ENCODE measurements at regions not wholly inside any gene's neighbourhood (a gene's known extent, or its start where the extent isn't known, plus 50 kb on each side); places are given as distances from the start of the nearest gene placed in this dataset.
"Not testable (repeated sequence)": the region's sequence is repeated elsewhere in the genome, so short reads cannot be mapped to it uniquely, and the experiment has no call there.

DNA sequence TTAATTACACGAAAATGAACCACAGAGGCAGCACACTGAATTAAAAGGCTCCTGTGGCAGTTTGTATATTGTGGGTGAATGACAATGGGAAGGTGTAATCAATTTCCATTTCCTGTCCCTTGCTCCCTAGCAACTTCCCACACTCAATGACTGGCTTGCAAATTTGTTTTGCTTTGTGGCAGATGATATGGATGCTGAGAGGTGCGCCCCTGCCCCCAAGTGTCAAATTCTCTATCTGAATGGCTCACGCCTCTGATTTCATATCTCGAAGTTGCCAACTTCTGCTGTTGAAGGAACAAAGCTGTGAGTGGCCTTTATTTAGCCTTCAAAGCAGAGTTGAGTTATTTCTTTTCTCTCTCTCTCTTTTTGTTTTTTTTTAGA is 86.0 kb downstream of the FOXD2 start:
- DNase-seq = no peak

DNA sequence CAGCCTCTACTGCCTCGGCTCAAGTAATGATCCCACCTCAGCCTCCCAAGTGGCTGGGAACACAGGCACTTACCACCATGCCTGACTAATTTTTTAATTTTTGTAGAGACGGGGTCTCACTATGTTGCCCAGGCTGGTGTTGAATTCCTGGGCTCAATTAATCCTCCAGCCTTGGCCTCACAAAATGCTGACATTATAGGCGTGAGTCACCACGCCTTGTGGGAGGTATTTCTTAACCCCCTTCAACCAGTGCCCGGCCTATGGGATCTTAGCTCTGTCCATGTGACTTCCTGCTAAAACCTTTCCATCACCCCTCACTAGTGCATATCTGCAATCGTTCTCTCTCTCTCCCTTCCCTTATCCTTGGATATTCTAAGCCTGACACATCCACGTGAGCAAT is 86.4 kb downstream of the FOXD2 start:
- no peak for DNase-seq

DNA sequence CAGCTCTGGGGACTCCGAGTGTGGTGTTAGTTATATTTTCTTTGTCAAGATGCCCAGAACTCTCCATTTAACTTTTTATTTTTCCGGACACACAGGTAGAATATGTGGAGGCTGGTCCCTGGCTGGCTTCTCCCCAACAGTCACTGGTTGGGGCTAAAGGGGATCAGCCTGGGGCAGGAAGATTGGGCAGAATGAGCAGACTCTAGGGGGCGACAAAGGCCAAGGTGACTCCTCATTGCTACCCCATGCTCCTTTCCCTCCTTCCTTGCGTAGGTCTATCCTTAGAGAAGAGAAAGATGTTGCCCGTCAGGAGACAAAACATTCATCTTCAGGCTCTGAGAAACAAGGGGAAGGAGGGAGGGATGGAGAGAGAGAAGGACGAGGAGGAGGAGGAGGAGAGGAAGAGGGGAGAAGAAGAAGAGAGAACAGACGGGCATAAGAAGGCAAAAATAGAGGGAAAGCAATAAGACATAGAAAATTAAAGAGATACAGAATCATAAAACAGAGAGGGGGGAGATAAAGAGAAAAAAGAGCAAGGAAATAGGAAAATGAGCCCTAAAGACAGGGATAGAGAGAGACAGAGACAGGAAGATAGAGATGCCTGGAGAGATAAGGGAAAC is 89.9 kb downstream of the FOXD2 start:
- no peak for DNase-seq

DNA sequence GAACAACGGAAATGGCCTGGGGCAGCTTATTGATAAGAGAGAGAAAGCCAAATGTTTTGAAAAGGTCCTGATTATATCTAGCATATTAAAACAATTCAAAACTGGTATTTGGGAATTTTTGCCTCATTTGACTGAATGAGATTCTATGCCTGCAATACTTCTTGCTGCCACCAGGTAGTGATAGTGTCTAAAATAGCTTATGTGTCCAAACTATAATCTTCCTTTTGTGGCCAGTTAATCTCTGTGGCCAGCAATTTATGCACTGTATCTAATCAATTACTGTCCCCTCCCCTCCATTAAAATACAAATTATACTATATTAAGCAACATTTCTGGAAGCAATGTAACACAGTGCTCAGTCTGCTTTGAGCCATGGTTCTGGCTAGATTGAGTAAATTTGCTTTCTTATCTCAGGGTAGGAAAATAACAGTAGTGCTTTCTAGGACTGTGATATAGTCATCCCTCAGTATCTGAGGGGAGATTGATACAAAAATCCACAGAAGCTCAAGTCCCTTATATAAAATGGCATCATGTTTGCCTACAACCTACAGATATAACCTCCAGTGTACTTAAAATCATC is 91.8 kb downstream of the FOXD2 start:
- no peak for DNase-seq

DNA sequence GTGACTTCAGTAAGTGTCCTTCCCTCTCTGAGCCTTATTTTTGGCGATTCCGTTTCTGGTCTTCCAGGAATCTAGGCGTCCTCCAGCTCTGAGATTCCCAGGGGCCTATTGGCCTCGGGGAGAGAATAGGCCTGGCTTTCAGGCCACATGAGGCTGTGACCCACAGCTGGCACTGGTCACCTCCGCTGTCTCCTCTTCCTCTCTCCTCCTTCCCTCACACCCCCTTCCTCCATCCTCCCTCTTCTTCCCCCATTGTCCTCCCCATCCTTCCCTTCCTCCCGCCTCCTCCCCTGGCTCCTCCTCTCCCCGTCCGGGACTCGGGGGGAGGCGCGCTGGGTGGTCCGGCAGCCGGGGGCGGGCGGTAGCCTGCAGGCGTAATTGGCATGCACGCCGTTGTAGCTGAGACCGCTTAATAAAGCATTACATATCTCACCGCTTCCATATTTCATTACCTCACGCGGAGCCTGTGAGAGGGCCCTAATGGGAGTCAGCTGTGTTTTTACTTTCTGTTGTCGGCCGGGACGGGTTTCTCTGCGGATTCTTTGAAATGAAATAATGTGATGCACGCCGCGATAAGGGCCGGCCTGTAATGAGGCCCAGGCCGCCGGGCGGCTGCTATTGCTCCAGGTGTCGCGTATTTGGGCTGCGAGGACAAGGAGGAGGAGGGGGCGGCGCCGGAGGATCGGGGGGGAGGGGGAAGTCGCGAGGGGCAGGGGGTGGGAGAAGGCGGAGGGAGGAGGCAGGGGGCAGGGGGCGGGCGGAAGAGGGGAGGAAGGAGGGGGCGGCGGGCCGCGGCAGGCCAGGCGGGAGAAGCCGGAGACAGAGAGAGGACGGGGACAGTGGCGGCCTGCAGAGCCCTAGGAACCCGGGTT is 95.3 kb downstream of the FOXD2 start:
- DNase-seq = no peak

DNA sequence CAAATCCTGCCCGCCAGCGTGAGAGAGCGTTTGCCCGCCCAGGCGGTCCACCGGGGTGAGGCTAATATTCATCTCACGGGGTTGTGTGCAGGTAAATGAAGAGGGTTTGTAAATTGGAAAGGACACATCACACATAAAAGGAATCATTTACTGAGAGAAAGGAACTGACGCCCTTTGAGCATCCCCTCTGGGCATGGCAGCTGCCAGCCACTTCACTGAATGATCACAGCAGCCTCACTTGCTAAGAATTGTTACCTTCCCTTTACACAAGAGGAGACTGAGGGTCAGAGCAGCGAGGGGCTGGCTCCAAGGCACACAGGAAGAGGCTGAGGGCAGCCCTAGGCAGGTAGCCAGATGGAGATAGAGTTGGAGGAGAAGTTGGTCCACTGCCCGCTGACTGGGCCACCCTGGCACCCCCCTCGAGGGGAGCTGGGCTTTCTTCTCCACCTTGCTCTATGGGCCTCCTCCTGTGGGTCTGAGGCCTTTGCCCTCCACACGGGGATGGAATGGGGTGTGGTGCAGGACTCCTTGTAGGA is 96.0 kb downstream of the FOXD2 start:
- DNase-seq = no peak

DNA sequence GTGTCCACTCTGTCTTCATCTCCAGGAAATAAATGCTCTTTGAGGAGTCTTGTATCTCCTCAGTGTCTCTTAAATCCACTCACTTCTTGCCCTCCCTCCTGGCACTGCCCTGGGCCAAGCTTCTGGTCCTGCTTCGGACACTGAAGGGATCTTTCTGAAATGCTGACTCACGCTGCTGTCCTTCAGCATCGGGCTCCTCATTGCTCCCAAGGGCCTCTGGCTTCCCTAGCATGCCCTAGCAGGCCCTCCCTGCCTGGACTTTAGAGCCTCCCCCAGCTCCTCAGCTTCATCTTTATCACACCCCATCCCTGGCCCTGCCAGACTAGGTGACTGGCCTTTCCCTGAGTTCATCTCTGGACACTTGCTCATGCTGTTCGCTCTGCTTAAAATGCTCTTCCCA is 96.6 kb downstream of the FOXD2 start:
- DNase-seq = no peak

DNA sequence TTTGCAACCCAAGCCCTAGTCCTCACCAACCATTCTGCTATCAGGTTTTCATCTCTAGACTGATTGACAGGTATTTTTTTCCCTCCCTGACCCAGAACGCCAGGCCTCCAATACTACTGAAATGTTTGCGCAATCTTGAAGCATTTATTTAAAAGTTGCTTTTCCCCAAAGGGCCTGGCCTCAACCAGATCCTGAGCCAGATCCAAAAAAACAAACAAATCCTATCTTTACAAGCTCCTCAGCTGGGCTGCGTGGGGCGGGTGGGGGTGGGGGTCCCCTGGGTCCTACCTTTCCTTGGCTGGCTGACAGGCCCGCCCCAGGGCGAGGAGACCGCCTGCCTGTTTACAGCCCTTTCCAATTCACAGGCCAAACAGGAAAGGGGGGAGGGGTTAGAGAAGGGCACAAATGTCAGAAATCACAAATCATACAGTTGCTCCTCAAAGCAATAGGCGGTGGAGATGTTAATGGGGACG is 98.8 kb downstream of the FOXD2 start:
- DNase-seq = no peak

DNA sequence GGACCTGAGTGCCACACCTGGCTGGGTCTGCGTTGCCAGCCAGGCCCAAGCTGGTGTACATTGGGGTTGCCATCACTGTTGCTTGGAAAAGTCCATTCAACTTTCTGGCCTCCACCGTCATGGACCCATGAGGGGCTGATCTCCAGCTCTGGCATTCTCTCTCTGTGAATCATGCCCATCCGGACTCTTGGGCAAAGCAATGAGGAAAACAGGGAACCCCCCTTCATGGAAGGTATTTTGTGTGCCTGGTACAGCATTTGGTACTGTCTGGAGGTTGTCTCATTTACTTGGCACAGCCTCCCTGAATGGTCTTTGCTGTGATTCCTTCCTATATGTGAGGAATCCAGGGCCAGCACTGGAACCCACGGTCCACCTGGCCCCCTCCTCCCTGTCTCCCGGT is 99.4 kb downstream of the FOXD2 start:
- DNase-seq = no peak

DNA sequence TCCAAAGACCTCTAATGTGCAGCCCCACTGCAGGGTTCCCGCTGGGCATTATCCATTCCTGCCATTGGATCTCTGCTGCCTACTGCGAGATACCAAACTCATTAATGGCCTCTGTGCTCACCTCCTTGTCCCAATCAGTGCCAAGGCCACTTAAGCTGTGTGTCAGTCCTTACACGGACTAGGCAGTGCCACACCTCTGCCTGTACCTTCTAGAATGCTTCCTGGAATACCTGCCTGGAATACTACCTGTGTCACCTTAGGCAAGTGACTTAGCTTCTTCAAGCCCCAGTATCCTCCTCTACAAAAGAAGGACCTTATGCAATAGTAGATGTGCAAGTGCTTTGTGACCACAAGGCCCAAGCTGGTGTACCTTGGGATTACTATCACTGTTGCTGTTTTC is 100.1 kb downstream of the FOXD2 start:
- DNase-seq = no peak

DNA sequence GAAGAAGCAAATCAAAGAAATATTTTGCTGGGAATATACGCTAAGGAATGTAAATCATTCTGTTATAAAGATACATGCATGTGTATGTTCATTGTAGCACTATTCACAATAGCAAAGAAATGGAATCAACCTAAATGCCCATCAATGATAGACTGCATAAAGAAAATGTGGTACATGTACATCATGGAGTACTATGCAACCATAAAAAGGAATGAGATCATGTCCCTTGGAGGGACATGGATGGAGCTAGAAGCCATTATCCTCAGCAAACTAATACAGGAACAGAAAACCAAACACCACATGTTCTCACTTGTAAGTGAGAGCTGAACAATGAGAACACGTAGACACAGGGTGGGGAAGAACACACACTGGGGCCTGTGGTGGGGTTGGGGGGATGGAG is 100.7 kb downstream of the FOXD2 start:
- DNase-seq = not testable (repeated sequence)

DNA sequence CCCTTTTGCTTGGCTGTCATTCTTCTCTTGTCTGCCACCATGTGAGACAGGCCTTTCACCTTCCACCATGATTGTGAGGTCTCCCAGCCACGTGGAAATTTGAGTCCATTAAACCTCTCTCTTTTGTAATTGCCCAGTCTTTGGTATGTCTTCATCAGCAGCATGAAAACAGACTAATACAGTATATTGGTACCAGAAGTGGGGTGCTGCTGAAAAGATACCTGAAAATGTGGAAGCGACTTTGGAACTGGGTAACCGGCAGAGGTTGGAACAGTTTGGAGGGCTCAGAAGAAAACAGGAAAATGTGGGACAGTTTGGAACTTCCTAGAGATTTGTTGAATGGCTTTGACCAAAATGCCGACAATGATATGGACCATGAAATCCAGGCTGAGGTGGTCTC is 103.9 kb downstream of the FOXD2 start:
- not testable (repeated sequence) for DNase-seq

DNA sequence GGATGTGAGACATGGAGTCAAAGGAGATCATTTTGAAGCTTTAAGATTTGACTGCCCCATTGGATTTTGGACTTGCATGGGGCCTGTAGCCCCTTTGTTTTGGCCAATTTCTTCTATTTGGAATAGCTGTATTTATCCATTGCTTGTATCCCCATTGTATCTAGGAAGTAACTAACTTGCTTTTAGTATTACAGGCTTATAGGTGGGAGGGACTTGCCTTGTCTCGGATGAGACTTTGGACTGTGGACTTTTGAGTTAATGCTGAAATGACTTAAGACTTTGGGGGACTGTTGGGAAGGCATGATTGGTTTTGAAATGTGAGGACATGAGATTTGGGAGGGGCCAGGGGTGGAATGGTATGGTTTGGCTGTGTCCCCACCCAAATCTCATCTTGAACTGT is 105.2 kb downstream of the FOXD2 start:
- not testable (repeated sequence) for DNase-seq

DNA sequence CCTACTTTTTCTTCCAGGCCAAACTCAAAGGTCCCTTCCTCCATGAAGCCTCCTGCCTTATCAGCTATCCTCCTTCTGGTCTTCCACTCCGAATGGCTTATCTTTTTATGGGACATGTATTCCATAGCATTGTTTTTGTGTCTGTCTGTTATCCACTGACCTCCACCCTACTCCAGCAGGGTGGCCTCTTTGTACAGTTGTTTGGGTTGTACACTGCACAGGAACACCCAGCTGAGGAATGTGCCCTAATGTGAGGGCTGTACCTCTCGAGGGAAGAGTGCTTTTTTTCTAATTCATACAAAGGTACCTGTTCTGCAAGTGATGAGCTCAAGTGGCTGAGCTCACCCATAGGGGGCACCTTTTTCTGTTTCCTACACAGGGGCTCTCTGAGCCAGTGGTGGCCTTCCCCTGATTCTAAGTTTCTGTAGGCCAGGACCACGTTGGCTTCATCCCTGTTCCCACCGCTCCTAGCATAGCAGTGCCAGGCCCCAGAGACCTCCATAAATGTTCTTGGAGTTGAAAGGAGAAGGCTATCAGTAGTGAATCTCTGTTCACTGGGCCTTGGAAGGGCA is 108.2 kb downstream of the FOXD2 start:
- no peak for DNase-seq

DNA sequence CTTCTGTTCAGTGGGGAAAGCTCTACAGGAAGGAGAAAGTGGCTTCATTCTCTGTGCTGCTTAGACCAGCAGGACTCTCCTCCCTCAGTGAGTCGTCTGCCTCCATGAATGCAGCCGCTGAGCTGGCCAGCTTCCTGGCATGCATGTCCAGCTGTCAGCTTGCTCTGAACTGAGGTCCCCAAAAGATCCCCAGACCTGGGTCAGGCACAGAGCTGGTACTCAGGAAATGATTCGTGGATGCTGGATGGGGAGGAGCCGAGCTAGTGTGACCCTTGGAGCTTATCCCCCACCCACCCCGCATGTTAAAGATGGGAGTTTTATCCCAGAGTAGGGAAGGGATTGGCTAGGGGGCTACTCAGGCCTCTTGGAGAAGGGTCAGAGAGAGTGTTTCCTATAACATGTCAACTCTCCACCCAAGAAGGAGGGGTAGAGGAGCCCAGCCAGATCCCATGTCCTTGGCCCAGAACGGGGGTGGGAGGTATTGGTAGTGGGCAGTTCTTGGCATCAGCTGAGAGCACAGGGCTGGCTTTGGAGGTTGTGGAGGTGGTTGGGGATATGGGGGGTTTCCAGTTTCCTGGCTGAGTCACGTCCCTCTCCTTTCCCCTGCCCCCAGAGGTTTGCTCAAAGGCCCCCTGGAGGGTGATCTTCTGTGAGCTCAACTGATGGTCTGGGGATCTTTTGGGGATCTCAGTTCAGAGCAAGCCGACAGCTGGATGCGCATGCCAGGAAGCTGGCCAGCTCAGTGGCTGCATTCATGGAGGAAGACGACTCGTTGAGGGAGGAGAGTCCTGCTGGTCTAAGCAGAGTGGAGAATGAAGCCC is 110.1 kb downstream of the FOXD2 start:
- DNase-seq = no peak

DNA sequence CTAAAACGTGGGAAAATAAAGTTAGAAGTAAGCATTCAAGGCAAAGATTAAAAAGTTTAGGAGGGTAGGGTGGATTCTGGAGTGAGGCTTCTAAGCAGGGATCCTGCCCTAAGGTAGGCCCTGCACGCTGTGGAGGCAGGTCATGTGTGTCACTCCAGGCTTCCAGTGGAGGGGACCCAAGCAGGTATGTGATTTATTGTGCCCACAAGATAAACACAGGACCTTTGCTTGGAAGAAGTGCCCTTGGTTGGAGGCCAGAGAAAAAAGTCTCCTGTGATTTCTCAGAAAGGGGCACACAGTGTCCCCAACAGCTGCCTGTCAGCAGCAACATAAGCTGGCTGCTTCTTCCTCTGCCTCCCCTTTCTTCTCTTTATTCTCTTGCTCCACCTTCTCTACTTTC is 110.8 kb downstream of the FOXD2 start:
- no peak for DNase-seq

DNA sequence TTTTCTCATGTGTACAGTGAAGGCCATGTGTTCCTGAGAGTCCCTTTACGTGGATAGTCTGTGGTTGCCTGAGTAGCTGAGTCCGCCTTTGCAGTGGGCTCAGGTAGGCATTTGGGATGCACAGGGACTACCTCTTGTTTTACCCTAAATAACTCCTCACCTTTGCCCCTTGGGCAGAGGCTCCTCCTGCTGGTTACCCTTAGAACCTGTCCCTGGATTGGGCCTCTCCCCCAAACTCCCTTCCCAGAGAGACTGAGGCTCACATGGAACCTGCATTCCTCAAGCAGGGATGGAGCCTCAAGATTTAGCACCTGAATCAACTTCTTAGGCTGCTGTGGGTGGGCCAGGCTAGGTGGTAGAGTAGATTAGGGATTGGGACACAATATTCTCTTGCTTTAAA is 111.7 kb downstream of the FOXD2 start:
- peak in 1 of 2 donors; percentile 5 for DNase-seq

DNA sequence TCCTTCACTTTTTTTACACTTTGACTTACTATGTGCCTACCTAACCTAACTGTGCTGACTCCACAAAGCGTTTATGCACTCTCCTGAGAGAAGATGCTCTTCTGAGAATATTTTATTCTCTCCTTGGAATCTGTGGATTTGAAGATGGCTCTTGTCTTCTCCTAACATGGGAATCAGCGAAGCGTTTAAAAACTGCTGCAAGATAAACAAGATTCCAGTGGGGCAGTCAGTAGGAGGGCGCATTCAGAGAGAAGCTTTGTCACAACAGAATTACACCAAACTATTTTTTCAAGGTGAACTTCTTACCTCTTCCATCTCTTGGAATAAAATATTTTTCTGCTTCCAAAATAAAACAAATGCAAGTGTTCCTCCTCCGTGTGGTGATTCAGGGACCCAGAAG is 113.1 kb downstream of the FOXD2 start:
- no peak for DNase-seq

DNA sequence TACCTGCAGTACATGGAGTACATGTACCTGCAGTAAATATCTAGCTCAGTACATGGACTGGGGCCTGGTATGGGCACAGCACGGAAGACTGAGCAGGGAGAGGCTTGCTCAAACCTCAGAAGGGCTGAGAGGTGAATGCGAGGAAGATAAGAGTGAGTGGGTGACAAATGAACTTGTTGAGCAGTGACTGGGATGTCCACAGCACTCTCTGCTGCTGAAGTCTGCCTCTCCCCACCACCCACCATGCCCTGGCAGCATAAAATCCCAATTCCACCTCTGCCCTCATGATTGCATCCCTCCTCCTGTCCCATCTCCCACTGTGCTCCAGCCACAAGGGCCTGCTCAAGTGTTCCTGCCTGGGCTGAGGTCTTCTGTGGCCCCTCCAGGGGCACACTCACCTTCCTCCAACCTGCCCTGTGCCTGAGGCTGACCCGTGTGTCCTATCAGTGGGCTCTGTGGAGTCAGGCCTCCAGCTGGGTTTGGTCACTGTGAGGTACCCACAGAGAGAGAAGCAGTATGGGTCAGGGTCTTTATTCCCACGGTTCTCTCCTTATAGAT is 114.2 kb downstream of the FOXD2 start:
- DNase-seq = no peak

DNA sequence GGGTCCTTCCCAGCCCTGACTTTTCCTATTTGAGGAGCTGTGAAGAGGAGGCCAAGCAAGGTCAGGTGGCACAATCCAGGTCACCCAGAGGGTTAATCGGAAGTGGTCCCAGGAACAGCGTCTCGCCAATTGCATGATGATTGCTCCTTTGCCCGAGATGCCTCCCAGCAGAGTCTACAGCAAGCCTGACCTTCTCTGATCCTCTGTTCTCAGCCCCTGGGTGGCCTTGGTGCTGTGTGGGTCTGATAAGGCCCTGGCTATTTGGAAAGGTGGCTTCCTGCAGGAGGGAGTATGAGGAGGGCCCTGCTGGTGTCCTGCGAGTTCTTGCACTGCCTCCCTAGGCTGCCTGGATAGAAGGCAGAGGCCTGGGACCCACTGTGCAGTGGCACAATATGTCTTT is 116.2 kb downstream of the FOXD2 start:
- no peak for DNase-seq

DNA sequence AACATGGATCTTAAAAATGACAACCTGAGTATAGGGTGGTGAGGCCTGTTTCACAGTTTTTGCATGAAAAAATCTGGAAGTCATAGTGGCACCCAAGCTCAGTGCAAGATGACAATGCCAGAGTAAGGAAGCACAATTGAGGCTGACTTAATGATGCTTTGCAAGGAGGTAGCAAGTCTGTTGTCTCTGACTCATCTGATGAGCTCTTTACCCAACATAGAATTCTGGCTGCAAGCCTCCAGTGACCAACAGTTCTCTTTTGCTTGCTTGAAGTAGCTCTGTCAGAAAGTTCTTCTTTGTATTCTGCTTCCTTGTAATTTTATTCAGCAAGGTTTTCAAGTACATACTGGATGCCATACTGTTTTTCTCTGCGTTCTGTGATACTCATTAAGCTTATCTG is 117.1 kb downstream of the FOXD2 start:
- no peak for DNase-seq

DNA sequence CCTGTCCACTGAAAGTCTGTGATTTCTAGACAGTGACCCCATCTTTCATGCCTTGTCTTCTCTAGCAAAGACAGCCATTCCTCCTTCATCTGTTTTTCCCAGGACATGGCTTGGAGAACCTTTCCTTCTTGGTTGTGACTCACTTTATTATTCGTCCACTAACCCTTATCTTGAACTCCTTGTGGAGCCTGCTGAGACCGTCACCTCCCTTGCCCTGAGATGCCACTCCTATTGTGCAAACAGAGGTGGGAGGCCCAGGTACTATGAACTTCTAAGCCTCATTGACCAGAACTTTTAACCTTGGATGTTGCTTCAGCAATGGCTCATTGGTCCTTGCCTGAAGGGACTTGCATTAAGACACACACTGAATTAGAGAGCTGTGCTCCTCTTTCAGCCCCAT is 117.5 kb downstream of the FOXD2 start:
- no peak for DNase-seq

All from activated CD4-positive, alpha-beta T cell treated with anti-CD3 and anti-CD28 coated beads for 4 hours (primary cell).